Left cardiac atrium (tissue), 4 donors: ENCODE measurements at regions not wholly inside any gene's neighbourhood (a gene's known extent, or its start where the extent isn't known, plus 50 kb on each side); places are given as distances from the start of the nearest gene placed in this dataset.

Experiments
- ATAC-seq, 2 donors: fragments of 200-7000 bp; cut with Tn5 transposase; one replicate each; pipeline ENCODE4 v1.9.1; 2020; ENCODE audit warnings: mild to moderate bottlenecking in 2 of 2, moderate library complexity in 2 of 2
- DNase-seq: peaks from one replicate; pipeline ENCODE4 v3.0.0-alpha.2; 2020
- intact Hi-C, 2 donors: fragments of 100-400 bp; cut with DNase I; formaldehyde crosslinking; loops; one replicate each; pipeline versions ENCODE4 v1.14.1 to v1.15.1; 2022 to 2023
- donor health status: DM: no; HTN: yes; CAD: no.
- donor health status: DM: no; HTN: yes; CAD: no; lungs with severe emphysema.
- donor health status: DM: yes; HTN: yes; CAD: no.
- donor health status: Dilated cardiomyopathy.

GRCh38 chr11:94715225-94715624 is 52.9 kb upstream of the AMOTL1 start:
- ATAC-seq, result no peak
- intact Hi-C loops, result no loop called here
- DNase-seq, result no peak

- intact Hi-C loops, result no loop called here
- DNase-seq (no peak), ATAC-seq (no peak)
Observed at GRCh38 chr11:94717667-94718066, 50.5 kb upstream of the AMOTL1 start.
